HEK293 (cell line): ENCODE measurements at regions not wholly inside any gene's neighbourhood (a gene's known extent, or its start where the extent isn't known, plus 50 kb on each side); places are given as distances from the start of the nearest gene placed in this dataset.

Experiments
- CTCF ChIA-PET: fragments of 350-600 bp; formaldehyde crosslinking; extraction: SDS; loops from one replicate; lab custom pipeline; 2021; ENCODE audit warnings: antibody characterized with exemption; lab: Yijun Ruan, JAX
- POLR2A ChIA-PET: fragments of 300-600 bp; formaldehyde crosslinking; extraction: SDS; loops from one replicate; lab custom pipeline; 2020; ENCODE audit warnings: antibody characterized with exemption, inconsistent platforms; lab: Yijun Ruan, JAX
- H3K27ac ChIP-seq: fragments of 200-500 bp; sonication (Bioruptor generic); 2 replicates; pipeline ENCODE4 v1.5.1; 2014; ENCODE audit warnings: low read depth, low read length, control low read depth, inconsistent platforms; ENCODE audit errors: extremely low read depth
- H3K36me3 ChIP-seq, 2 experiments: fragments of 200-500 bp in 1 of 2; sonication (Bioruptor generic) in 1 of 2; 1 replicate in 1 of 2; 2 replicates in 1 of 2; pipeline ENCODE4 v1.5.1; 2014 to 2017; ENCODE audit warnings: inconsistent platforms in 2 of 2, low read length in 2 of 2; ENCODE audit not compliant: control insufficient read depth in 2 of 2, insufficient read depth in 1 of 2
- H3K4me1 ChIP-seq: fragments of 200-500 bp; sonication (Bioruptor generic); 2 replicates; pipeline ENCODE4 v1.5.1; 2014; ENCODE audit warnings: mild to moderate bottlenecking, low read length, inconsistent platforms; ENCODE audit not compliant: control insufficient read depth, insufficient read depth
- H3K4me3 ChIP-seq: 2 replicates; pipeline ENCODE4 v1.5.1; 2011; ENCODE audit warnings: low read depth, mild to moderate bottlenecking, control low read depth, low read length, moderate library complexity
- H3K9me3 ChIP-seq: fragments of 200-500 bp; sonication (Bioruptor generic); 2 replicates; pipeline ENCODE4 v1.5.1; 2014; ENCODE audit warnings: low read depth, low read length, inconsistent platforms; ENCODE audit not compliant: control insufficient read depth, insufficient read depth
- AEBP2 ChIP-seq: fragments of 450-650 bp; formaldehyde crosslinking; IDR thresholded peaks from 2 replicates; pipeline ENCODE4 v1.5.1; 2016; ENCODE audit warnings: missing biosample characterization, missing genetic modification characterization, borderline replicate concordance
- HOXA7 ChIP-seq: sonication (generic); formaldehyde crosslinking; IDR thresholded peaks from 2 replicates; pipeline ENCODE4 v1.8.1; 2022; ENCODE audit warnings: missing genetic modification reagents, borderline replicate concordance
- KLF17 ChIP-seq: fragments of 450-650 bp; formaldehyde crosslinking; IDR thresholded peaks from 2 replicates; pipeline ENCODE4 v1.5.1; 2016; ENCODE audit warnings: missing biosample characterization, missing genetic modification characterization
- SP2 ChIP-seq: fragments of 450-650 bp; formaldehyde crosslinking; IDR thresholded peaks from 2 replicates; pipeline ENCODE4 v1.5.1; 2016; ENCODE audit warnings: missing biosample characterization, missing genetic modification characterization
- TRIM28 ChIP-seq: IDR thresholded peaks from 2 replicates; pipeline ENCODE4 v1.6.1; 2011; ENCODE audit warnings: low read length, control low read depth, borderline replicate concordance
- ZBTB49 ChIP-seq: fragments of 450-650 bp; formaldehyde crosslinking; IDR thresholded peaks from 2 replicates; pipeline ENCODE4 v1.5.1; 2016; ENCODE audit warnings: missing biosample characterization, missing genetic modification characterization, low read depth
- ZBTB7A ChIP-seq: fragments of 450-650 bp; formaldehyde crosslinking; IDR thresholded peaks from 2 replicates; pipeline ENCODE4 v1.5.1; 2016; ENCODE audit warnings: low read depth, missing biosample characterization, missing genetic modification characterization
- ZNF10 ChIP-seq: fragments of 450-650 bp; formaldehyde crosslinking; IDR thresholded peaks from 2 replicates; pipeline ENCODE4 v1.5.1; 2017; ENCODE audit warnings: missing biosample characterization, missing genetic modification characterization
- ZNF48 ChIP-seq: fragments of 450-650 bp; formaldehyde crosslinking; IDR thresholded peaks from 2 replicates; pipeline ENCODE4 v1.5.1; 2016; ENCODE audit warnings: missing biosample characterization, missing genetic modification characterization
- ZNF518A ChIP-seq: fragments of 450-650 bp; formaldehyde crosslinking; conservative IDR thresholded peaks from 2 replicates; pipeline ENCODE4 v1.5.1; 2016; ENCODE audit warnings: low read depth, missing biosample characterization, missing genetic modification characterization
- ZNF596 ChIP-seq: fragments of 450-650 bp; IDR thresholded peaks from 2 replicates; pipeline ENCODE4 v1.5.0; 2018; ENCODE audit warnings: missing biosample characterization, mild to moderate bottlenecking, missing genetic modification characterization, moderate library complexity
- ZNF692 ChIP-seq: fragments of 450-650 bp; formaldehyde crosslinking; IDR thresholded peaks from 2 replicates; pipeline ENCODE4 v1.5.1; 2016; ENCODE audit warnings: missing biosample characterization, missing genetic modification characterization
- ZNF792 ChIP-seq: fragments of 450-650 bp; formaldehyde crosslinking; IDR thresholded peaks from 2 replicates; pipeline ENCODE4 v1.5.1; 2016; ENCODE audit warnings: missing biosample characterization, missing genetic modification characterization
- ZNF830 ChIP-seq: fragments of 450-650 bp; IDR thresholded peaks from 2 replicates; pipeline ENCODE4 v1.5.0; 2018; ENCODE audit warnings: missing biosample characterization, missing genetic modification characterization, low read depth, mild to moderate bottlenecking, moderate library complexity

- Histone ChIP-seq H3K27ac (no peak overlapping the region), H3K9me3 (no peaks in the 10 kb centered on the region), H3K4me3 (no peak overlapping the region), H3K36me3 (no peaks in the 10 kb centered on the region), H3K4me1 (peaks cover 16% of the 10 kb centered on the region)
- no peak for TF ChIP-seq TRIM28
- no peak for TF ChIP-seq ZBTB7A (tag by site-specific recombination)
- TF ChIP-seq ZNF830 (tag by site-specific recombination), result no peak
- TF ChIP-seq ZNF48, result no peak
- no peak for TF ChIP-seq ZNF692 (tag by site-specific recombination)
- no peak for TF ChIP-seq AEBP2
- TF ChIP-seq ZNF596 (tag by site-specific recombination), result no peak
- TF ChIP-seq KLF17, result no peak
- no peak for TF ChIP-seq HOXA7 (CRISPR knock-in tag)
- TF ChIP-seq ZNF518A (tag by site-specific recombination), result no peak
- no peak for TF ChIP-seq ZNF10
- no peak for TF ChIP-seq ZBTB49 (tag by site-specific recombination)
- no peak for TF ChIP-seq ZNF792 (tag by site-specific recombination)
- no peak for TF ChIP-seq SP2 (tag by site-specific recombination)
- ChIA-PET POLR2A (no interaction called here), CTCF (interaction anchor here (0.6 kb wide), 1 partner anchor 56 kb away, joined by 3 read pairs; no protein-coding TSS in a partner anchor)
These were observed 219.4 kb upstream of the THBS1 start for GRCh38 chr15:39361497-39361896.
